ENCODE measurements at regions not wholly inside any gene's neighbourhood (a gene's known extent, or its start where the extent isn't known, plus 50 kb on each side); places are given as distances from the start of the nearest gene placed in this dataset.
A peak's percentile ranks its signal among the peaks of the same experiment; 100 is the strongest.
"Not testable (repeated sequence)": the region's sequence is repeated elsewhere in the genome, so short reads cannot be mapped to it uniquely, and the experiment has no call there.

DNA sequence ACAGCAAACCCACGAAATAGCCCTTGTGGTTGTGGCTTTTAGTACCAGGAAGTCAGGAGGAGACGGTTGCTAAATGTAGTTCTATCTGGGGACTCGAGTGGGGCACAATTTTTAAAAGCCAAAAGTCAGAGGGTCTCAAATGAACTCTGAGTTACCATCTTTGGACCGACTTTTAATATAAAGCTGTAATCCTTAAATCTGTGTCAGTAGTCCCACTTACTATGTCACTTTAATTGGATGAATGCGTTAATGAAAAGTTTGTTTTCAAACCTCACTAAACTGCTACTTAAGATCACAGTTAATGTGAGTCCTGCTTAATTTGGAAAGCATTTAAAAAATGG, 162.3 kb downstream of the KBTBD2 start:
- H3K36me3 ChIP-seq (ENCODE audit: control insufficient read depth, insufficient read depth, low read length); POLR2A ChIA-PET (ENCODE audit: unreplicated experiment); CTCF ChIA-PET; in situ Hi-C loops (cut with MboI; ENCODE audit: low sequenced_read_pairs); H3K9me1 ChIP-seq (ENCODE audit: insufficient read depth, low read length); BruUV-seq (replicated peaks); H3K27me3 ChIP-seq (ENCODE audit: control insufficient read depth, insufficient read depth, low read length); H3K14ac ChIP-seq (replicated peaks; ENCODE audit: low read depth, low read length); H4K20me1 ChIP-seq (ENCODE audit: insufficient read depth, low read length); H4K8ac ChIP-seq (ENCODE audit: low read depth in 2 of 2, low read length in 2 of 2); H3K18ac ChIP-seq (ENCODE audit: low read depth, low read length); H3K9me3 ChIP-seq (ENCODE audit: control insufficient read depth, insufficient read depth, low read length); H2AK5ac ChIP-seq (ENCODE audit: low read depth, low read length); ATAC-seq (ENCODE audit: low read depth); H3K79me1 ChIP-seq (ENCODE audit: low read depth in 1 of 2, low read length in 2 of 2); dilution Hi-C loops (cut with HindIII; ENCODE audit: low sequenced_read_pairs, unreplicated experiment); H2BK120ac ChIP-seq (ENCODE audit: low read depth, low read length); H3K23ac ChIP-seq (ENCODE audit: low read depth, low read length); H4K91ac ChIP-seq (ENCODE audit: insufficient read depth, low read depth, low read length); H2AFZ ChIP-seq (replicated peaks; ENCODE audit: low read length, poor library complexity); H2BK5ac ChIP-seq (ENCODE audit: low read depth, low read length, poor library complexity, severe bottlenecking); H3K4ac ChIP-seq (ENCODE audit: low read depth, low read length); H2AK9ac ChIP-seq (replicated peaks; ENCODE audit: low read depth, low read length, poor library complexity); H4K5ac ChIP-seq (ENCODE audit: low read depth, low read length); H2BK15ac ChIP-seq (ENCODE audit: low read depth, low read length); H3K27ac ChIP-seq (ENCODE audit: insufficient read depth, low read length); H2BK20ac ChIP-seq (ENCODE audit: low read depth, low read length); H3K4me1 ChIP-seq (ENCODE audit: control insufficient read depth, insufficient read depth, low read length); H3K56ac ChIP-seq (ENCODE audit: extremely low read depth, insufficient read depth, low read length); H3K9ac ChIP-seq (ENCODE audit: low read depth, low read length): not testable (repeated sequence)
- Histone ChIP-seq H3K4me2 (ENCODE audit: low read depth, low read length) (peak overlapping the region; percentile 89), H3K4me3 (ENCODE audit: insufficient read depth, low read depth, low read length) (peak overlapping the region; percentile 46)
- DNase-seq, result peak; percentile 0
- 0% methylated on average over 1 of the region's 5 CpGs; no CpG with 5 or more reads in 1 of the 2 experiments for WGBS, 2 experiments (ENCODE audit: extremely low coverage in 2 of 2, insufficient read length in 1 of 2)
- intact Hi-C loops (cut with micrococcal nuclease), result loop anchor here (5.0 kb wide), 1 partner anchor 147 kb away; no protein-coding TSS in a partner anchor

DNA sequence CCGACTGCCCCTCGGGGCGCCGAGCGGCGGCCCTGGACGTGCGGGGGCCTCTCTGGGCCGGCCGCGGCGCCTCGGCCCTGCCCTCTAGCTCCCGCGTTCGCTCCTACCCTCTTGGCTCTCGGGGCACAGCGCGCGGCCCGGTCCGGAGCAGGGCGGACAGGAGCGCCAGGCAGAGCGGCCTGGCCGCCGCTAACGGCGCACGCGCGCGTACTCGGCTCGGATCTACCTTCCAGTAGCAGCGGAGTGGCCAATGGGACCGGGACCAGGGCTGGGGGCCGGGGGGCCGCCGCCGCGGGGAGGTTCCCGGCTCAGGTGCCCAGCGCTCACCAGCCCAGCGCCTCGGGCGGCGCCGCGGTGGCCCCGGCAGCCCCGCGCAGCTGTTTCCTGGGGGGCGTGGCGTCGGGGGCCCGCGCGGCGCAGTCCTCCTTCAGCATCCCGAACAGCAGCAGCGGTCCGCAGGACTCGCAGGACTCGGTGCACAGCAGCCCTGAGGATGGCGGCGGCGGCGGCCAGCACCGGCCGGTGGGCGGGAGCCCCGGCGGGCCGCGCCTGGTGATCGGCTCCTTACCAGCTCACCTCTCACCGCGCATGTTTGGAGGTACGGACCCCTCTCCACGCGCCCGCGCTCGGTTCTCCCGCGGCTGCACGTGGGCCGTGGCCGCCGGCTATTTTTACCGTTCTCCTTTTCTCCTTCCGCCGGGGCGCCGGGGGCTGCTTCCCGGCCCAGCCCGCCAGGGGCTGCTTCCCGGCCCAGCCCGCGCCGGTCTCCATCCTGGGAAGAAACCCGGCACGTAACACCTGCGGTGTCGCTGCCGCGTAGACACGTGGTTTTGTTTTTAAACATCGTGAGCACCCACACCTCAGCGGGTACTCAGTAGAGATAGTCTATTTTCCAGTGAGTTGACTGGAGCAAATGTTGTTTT, 162.9 kb downstream of the KBTBD2 start:
- Histone ChIP-seq H2AFZ (replicated peaks; ENCODE audit: low read length, poor library complexity) (peak overlapping the region; percentile 81), H2BK120ac (ENCODE audit: low read depth, low read length) (0 out of 2 replicates have a peak overlapping the region, but pooled peaks have one; percentile 4), H2BK5ac (ENCODE audit: low read depth, low read length, poor library complexity, severe bottlenecking) (peak overlapping the region; percentile 72), H3K4me2 (ENCODE audit: low read depth, low read length) (peak overlapping the region; percentile 69), H3K9ac (ENCODE audit: low read depth, low read length) (peak overlapping the region; percentile 70), H3K4me3 (ENCODE audit: insufficient read depth, low read depth, low read length) (peak overlapping the region; percentile 100), H3K27ac (ENCODE audit: insufficient read depth, low read length) (peak overlapping the region; percentile 87; the same call in 1 of the 2 replicates)
- H3K23ac ChIP-seq (ENCODE audit: low read depth, low read length); H4K5ac ChIP-seq (ENCODE audit: low read depth, low read length); H3K56ac ChIP-seq (ENCODE audit: extremely low read depth, insufficient read depth, low read length); H4K91ac ChIP-seq (ENCODE audit: insufficient read depth, low read depth, low read length); H4K8ac ChIP-seq (ENCODE audit: low read depth in 2 of 2, low read length in 2 of 2); H3K4me1 ChIP-seq (ENCODE audit: control insufficient read depth, insufficient read depth, low read length); H3K9me1 ChIP-seq (ENCODE audit: insufficient read depth, low read length); H3K4ac ChIP-seq (ENCODE audit: low read depth, low read length); dilution Hi-C loops (cut with HindIII; ENCODE audit: low sequenced_read_pairs, unreplicated experiment); H2BK20ac ChIP-seq (ENCODE audit: low read depth, low read length); H3K79me1 ChIP-seq (ENCODE audit: low read depth in 1 of 2, low read length in 2 of 2); H3K18ac ChIP-seq (ENCODE audit: low read depth, low read length); H2BK15ac ChIP-seq (ENCODE audit: low read depth, low read length); H3K36me3 ChIP-seq (ENCODE audit: control insufficient read depth, insufficient read depth, low read length); BruUV-seq (replicated peaks); H3K27me3 ChIP-seq (ENCODE audit: control insufficient read depth, insufficient read depth, low read length); H4K20me1 ChIP-seq (ENCODE audit: insufficient read depth, low read length); CTCF ChIA-PET; POLR2A ChIA-PET (ENCODE audit: unreplicated experiment); H3K9me3 ChIP-seq (ENCODE audit: control insufficient read depth, insufficient read depth, low read length); H2AK5ac ChIP-seq (ENCODE audit: low read depth, low read length); in situ Hi-C loops (cut with MboI; ENCODE audit: low sequenced_read_pairs); H2AK9ac ChIP-seq (replicated peaks; ENCODE audit: low read depth, low read length, poor library complexity); H3K14ac ChIP-seq (replicated peaks; ENCODE audit: low read depth, low read length): not testable (repeated sequence)
- peak; percentile 55 for DNase-seq
- WGBS, 2 experiments (ENCODE audit: extremely low coverage in 2 of 2, insufficient read length in 1 of 2), result 2% methylated on average over 34 of the region's 111 CpGs; no CpG with 5 or more reads in 1 of the 2 experiments
- peak; percentile 92 for ATAC-seq (ENCODE audit: low read depth)
- intact Hi-C loops (cut with micrococcal nuclease), result loop anchor here (1.0 to 5.0 kb wide), 2 partner anchors 146 to 238 kb away; partner anchors contain the start of gene LSM5
